MM.1S (cell line): ENCODE measurements at regions not wholly inside any gene's neighbourhood (a gene's known extent, or its start where the extent isn't known, plus 50 kb on each side); places are given as distances from the start of the nearest gene placed in this dataset.

Source experiments
- DNase-seq: peaks from one replicate; pipeline ENCODE4 v3.0.0-alpha.2; 2015
- H2AFZ ChIP-seq: fragments of 300-600 bp; sonication (generic); 2 replicates; pipeline ENCODE4 v1.6.0; 2016; ENCODE audit warnings: antibody characterized with exemption, low read length
- H3F3A ChIP-seq: fragments of 300-600 bp; sonication (generic); 2 replicates; pipeline ENCODE4 v1.6.1; 2016; ENCODE audit warnings: mild to moderate bottlenecking, antibody characterized with exemption, low read length, moderate library complexity, mixed read lengths; ENCODE audit not compliant: insufficient read depth
- H3K27ac ChIP-seq: fragments of 300-600 bp; sonication (generic); 2 replicates; pipeline ENCODE4 v1.5.1; 2016; ENCODE audit warnings: mild to moderate bottlenecking, low read length
- H3K27me3 ChIP-seq: fragments of 300-600 bp; sonication (generic); replicated peaks from 2 replicates; pipeline ENCODE4 v1.6.0; 2016; ENCODE audit warnings: low read length; ENCODE audit not compliant: insufficient read depth
- H3K36me3 ChIP-seq: fragments of 300-600 bp; sonication (generic); replicated peaks from 2 replicates; pipeline ENCODE4 v1.6.1; 2016; ENCODE audit warnings: mild to moderate bottlenecking, low read length, mixed read lengths; ENCODE audit not compliant: insufficient read depth
- H3K4me1 ChIP-seq: fragments of 300-600 bp; sonication (generic); 2 replicates; pipeline ENCODE4 v1.6.1; 2016; ENCODE audit warnings: low read length, mixed read lengths
- H3K4me2 ChIP-seq: fragments of 300-600 bp; sonication (generic); 2 replicates; pipeline ENCODE4 v1.6.0; 2016; ENCODE audit warnings: low read depth, low read length
- H3K4me3 ChIP-seq: fragments of 300-600 bp; sonication (generic); 2 replicates; pipeline ENCODE4 v1.5.1; 2016; ENCODE audit warnings: low read length, mixed read lengths
- H3K79me2 ChIP-seq: fragments of 300-600 bp; sonication (generic); 2 replicates; pipeline ENCODE4 v1.6.1; 2016; ENCODE audit warnings: mixed run types, low read length, mixed read lengths
- H3K9ac ChIP-seq: fragments of 300-600 bp; sonication (generic); 2 replicates; pipeline ENCODE4 v1.6.1; 2016; ENCODE audit warnings: low read length, mixed read lengths
- H3K9me2 ChIP-seq: fragments of 300-600 bp; sonication (generic); replicated peaks from 2 replicates; pipeline ENCODE4 v1.6.1; 2016; ENCODE audit warnings: mild to moderate bottlenecking, low read length, mixed read lengths; ENCODE audit not compliant: insufficient read depth
- H3K9me3 ChIP-seq: fragments of 300-600 bp; sonication (generic); replicated peaks from 2 replicates; pipeline ENCODE4 v1.6.1; 2016; ENCODE audit warnings: mild to moderate bottlenecking, low read length, mixed read lengths; ENCODE audit not compliant: insufficient read depth
- H4K20me1 ChIP-seq: fragments of 300-600 bp; sonication (generic); 2 replicates; pipeline ENCODE4 v1.6.1; 2016; ENCODE audit warnings: mild to moderate bottlenecking, low read length, moderate library complexity, mixed read lengths; ENCODE audit not compliant: insufficient read depth
- CTCF ChIP-seq: fragments of 300-600 bp; sonication (generic); IDR thresholded peaks from 2 replicates; pipeline ENCODE4 v1.5.1; 2016; ENCODE audit warnings: antibody characterized with exemption, low read length, mixed read lengths
- EZH2 ChIP-seq: fragments of 300-600 bp; sonication (generic); optimal IDR thresholded peaks from 2 replicates; pipeline ENCODE3; 2017; ENCODE audit warnings: low read depth, mild to moderate bottlenecking, antibody characterized with exemption, low read length, mixed read lengths
- EZH2phosphoT487 ChIP-seq: fragments of 300-600 bp; sonication (generic); IDR thresholded peaks from 2 replicates; pipeline ENCODE4 v1.6.1; 2018; ENCODE audit warnings: antibody characterized with exemption, low read length

GRCh38 chr9:93801581-93802284 is 153.4 kb downstream of the BARX1 start:
- no peak for DNase-seq
- H3K9ac ChIP-seq: no peak overlapping the region
- H3K36me3 ChIP-seq: no peaks in the 10 kb centered on the region
- no peaks in the 10 kb centered on the region for H4K20me1 ChIP-seq
- H3K27me3 ChIP-seq: no peaks in the 10 kb centered on the region
- no peak overlapping the region for H3K4me2 ChIP-seq
- no peak overlapping the region for H3K4me3 ChIP-seq
- H3K9me2 ChIP-seq: no peaks in the 10 kb centered on the region
- no peaks in the 10 kb centered on the region for H3K4me1 ChIP-seq
- no peak overlapping the region for H2AFZ ChIP-seq
- H3K27ac ChIP-seq: no peak overlapping the region
- H3F3A ChIP-seq: no peaks in the 10 kb centered on the region
- H3K9me3 ChIP-seq: no peaks in the 10 kb centered on the region
- no peak for TF ChIP-seq EZH2phosphoT487
- no peak for TF ChIP-seq EZH2
- H3K79me2 ChIP-seq: no peaks in the 10 kb centered on the region

- no peaks in the 10 kb centered on the region for H3K9me3 ChIP-seq
- H3K27ac ChIP-seq: no peak overlapping the region
- no peak overlapping the region for H2AFZ ChIP-seq
- no peaks in the 10 kb centered on the region for H3K27me3 ChIP-seq
- H3K4me3 ChIP-seq: no peak overlapping the region
- no peak overlapping the region for H3K9ac ChIP-seq
- TF ChIP-seq EZH2phosphoT487 (no peak), CTCF (no peak), EZH2 (no peak)
- no peaks in the 10 kb centered on the region for H3K9me2 ChIP-seq
- no peaks in the 10 kb centered on the region for H3K4me1 ChIP-seq
- no peaks in the 10 kb centered on the region for H4K20me1 ChIP-seq
- no peaks in the 10 kb centered on the region for H3F3A ChIP-seq
- no peaks in the 10 kb centered on the region for H3K79me2 ChIP-seq
- H3K36me3 ChIP-seq: no peaks in the 10 kb centered on the region
- no peak overlapping the region for H3K4me2 ChIP-seq
- DNase-seq: no peak
Measured at GRCh38 chr9:93801120-93801519, 154.0 kb downstream of the BARX1 start.

GRCh38 chr9:93792358-93792757 is 162.8 kb downstream of the BARX1 start:
- no peaks in the 10 kb centered on the region for H3K9me3 ChIP-seq
- H3K9me2 ChIP-seq: no peaks in the 10 kb centered on the region
- no peak overlapping the region for H3K27ac ChIP-seq
- no peak overlapping the region for H3K4me3 ChIP-seq
- no peaks in the 10 kb centered on the region for H3K27me3 ChIP-seq
- no peaks in the 10 kb centered on the region for H3K79me2 ChIP-seq
- H3F3A ChIP-seq: no peaks in the 10 kb centered on the region
- no peak overlapping the region for H2AFZ ChIP-seq
- H3K4me1 ChIP-seq: no peaks in the 10 kb centered on the region
- H3K4me2 ChIP-seq: no peak overlapping the region
- TF ChIP-seq CTCF (no peak), EZH2 (no peak), EZH2phosphoT487 (no peak)
- no peaks in the 10 kb centered on the region for H4K20me1 ChIP-seq
- no peak overlapping the region for H3K9ac ChIP-seq
- no peak for DNase-seq
- H3K36me3 ChIP-seq: no peaks in the 10 kb centered on the region

- Histone ChIP-seq H3K9me3 (no peaks in the 10 kb centered on the region), H3K27me3 (no peaks in the 10 kb centered on the region), H3K9ac (no peak overlapping the region)
Measured at GRCh38 chr9:93786204-93786603, 169.0 kb downstream of the BARX1 start.

More at GRCh38 chr9:93786204-93786603, 169.0 kb downstream of the BARX1 start:
- Histone ChIP-seq H3K4me1 (no peaks in the 10 kb centered on the region), H3K36me3 (no peaks in the 10 kb centered on the region), H3K79me2 (no peaks in the 10 kb centered on the region), H3K4me3 (no peak overlapping the region), H3K4me2 (no peak overlapping the region), H3K27ac (no peak overlapping the region), H2AFZ (no peak overlapping the region), H3K9me2 (no peaks in the 10 kb centered on the region), H4K20me1 (no peaks in the 10 kb centered on the region), H3F3A (no peaks in the 10 kb centered on the region)
- TF ChIP-seq EZH2phosphoT487 (no peak), CTCF (no peak), EZH2 (no peak)
- DNase-seq: no peak
